ENCODE measurements at regions not wholly inside any gene's neighbourhood (a gene's known extent, or its start where the extent isn't known, plus 50 kb on each side); places are given as distances from the start of the nearest gene placed in this dataset.

DNA sequence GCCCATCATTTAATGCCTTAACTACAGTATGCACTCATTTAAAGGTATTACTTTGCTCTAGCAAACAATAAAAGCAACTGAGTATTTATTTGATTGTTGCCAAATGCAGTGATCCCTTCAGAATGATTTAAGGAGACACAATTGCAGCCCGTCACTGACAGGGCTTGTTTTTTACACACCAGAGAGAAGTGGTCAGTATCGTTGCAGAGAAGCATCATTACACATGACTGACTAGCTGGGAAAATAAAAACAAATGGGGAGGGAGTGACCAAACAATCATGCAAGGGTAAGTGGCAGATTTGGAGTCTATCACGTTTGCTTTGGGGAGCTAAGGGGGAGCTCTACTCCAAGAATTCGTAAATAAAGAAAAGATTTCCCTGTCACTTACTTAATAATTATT lies 1685.3 kb upstream of the TENM3 start:
- H4K20me1 ChIP-seq (ENCODE audit: control insufficient read depth, insufficient read depth) = no peaks in the 10 kb centered on the region
- no peak overlapping the region for H3K4me3 ChIP-seq
- no TSS peak for BruUV-seq (replicated peaks)
- no peaks in the 10 kb centered on the region for H3K79me2 ChIP-seq (ENCODE audit: control insufficient read depth, insufficient read depth, low read length)
- H2AFZ ChIP-seq (ENCODE audit: control insufficient read depth, low read depth, low read length) = no peak overlapping the region
- FAIRE-seq = no peak
- CTCF ChIA-PET = interaction anchor here (1.0 to 2.4 kb wide), 3 partner anchors 24 to 691 kb away, joined by 3 to 9 read pairs (median 4); no protein-coding TSS in a partner anchor
- no peak overlapping the region for H3K9ac ChIP-seq (ENCODE audit: control insufficient read depth, insufficient read depth, low read length)
- H3K9me3 ChIP-seq (replicated peaks; ENCODE audit: control insufficient read depth, insufficient read depth, low read length) = no peaks in the 10 kb centered on the region
- ATAC-seq = no peak
- TF ChIP-seq FOXM1 (IDR thresholded peaks at IDR 0.05; ENCODE audit: low read depth, low read length) (no peak), BCL11A (IDR thresholded peaks at IDR 0.05; ENCODE audit: low read depth, low read length) (no peak), SRF (IDR thresholded peaks at IDR 0.05; ENCODE audit: low read depth in 2 of 2, low read length in 2 of 2) (no peak), WRNIP1 (IDR thresholded peaks at IDR 0.05; ENCODE audit: borderline replicate concordance, low read depth, low read length) (no peak)
- H3K27me3 ChIP-seq (replicated peaks in 1 of 2; ENCODE audit: control insufficient read depth in 2 of 2, insufficient read depth in 2 of 2, low read length in 1 of 2) = no peaks in the 10 kb centered on the region
- RAD21 ChIA-PET (ENCODE audit: unreplicated experiment) = interaction anchor here (1.4 kb wide), 1 partner anchor 107 kb away, joined by 3 read pairs; no protein-coding TSS in a partner anchor
- H3K27ac ChIP-seq (ENCODE audit: control insufficient read depth, insufficient read depth) = no peak overlapping the region
- in situ Hi-C loops (cut with MboI) = no loop called here
- intact Hi-C loops (cut with micrococcal nuclease; ENCODE audit: unreplicated experiment) = loop anchor here (5.0 kb wide), 1 partner anchor 111 kb away; no protein-coding TSS in a partner anchor
- H3K36me3 ChIP-seq (ENCODE audit: control insufficient read depth in 2 of 2, insufficient read depth in 2 of 2, low read length in 1 of 2) = no peaks in the 10 kb centered on the region
- no peak for DNase-seq (ENCODE audit: low read depth, low spot score)
- no peaks in the 10 kb centered on the region for H3K4me1 ChIP-seq (ENCODE audit: control insufficient read depth, insufficient read depth, low read length)
- 17% methylated on average over 4 of the region's 4 CpGs for WGBS (ENCODE audit: insufficient coverage, insufficient replicate concordance, low lambda C conversion rate, missing lambda C conversion rate)
- H3K4me2 ChIP-seq (ENCODE audit: control insufficient read depth, insufficient read depth) = no peak overlapping the region
- POLR2A ChIA-PET = no interaction called here
- SMC1A ChIA-PET (ENCODE audit: uncharacterized antibody, unreplicated experiment) = no interaction called here

DNA sequence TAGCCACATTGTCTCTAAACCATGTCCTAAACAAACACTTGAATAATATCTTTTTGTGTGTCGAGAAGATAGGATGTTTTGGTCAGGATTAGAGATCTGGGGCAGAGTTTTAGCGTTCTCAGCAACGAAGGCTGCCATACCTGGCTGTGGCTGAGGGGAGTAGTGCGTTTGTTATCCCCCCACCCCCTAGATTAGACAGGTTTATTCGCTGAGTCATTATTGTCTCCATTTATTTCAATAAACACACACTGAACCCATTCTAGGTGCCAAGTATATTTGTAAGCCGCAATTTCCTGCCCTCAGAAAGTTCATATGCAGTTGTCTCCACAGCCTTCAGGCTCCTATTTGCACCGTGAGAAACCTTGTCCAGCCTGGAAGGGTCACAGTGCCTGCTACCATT lies 1684.8 kb upstream of the TENM3 start:
- Histone ChIP-seq H3K4me2 (ENCODE audit: control insufficient read depth, insufficient read depth) (no peak overlapping the region), H3K9me3 (replicated peaks; ENCODE audit: control insufficient read depth, insufficient read depth, low read length) (no peaks in the 10 kb centered on the region), H3K9ac (ENCODE audit: control insufficient read depth, insufficient read depth, low read length) (no peak overlapping the region), H3K27me3 (replicated peaks in 1 of 2; ENCODE audit: control insufficient read depth in 2 of 2, insufficient read depth in 2 of 2, low read length in 1 of 2) (no peaks in the 10 kb centered on the region), H3K27ac (ENCODE audit: control insufficient read depth, insufficient read depth) (no peak overlapping the region), H3K36me3 (ENCODE audit: control insufficient read depth in 2 of 2, insufficient read depth in 2 of 2, low read length in 1 of 2) (no peaks in the 10 kb centered on the region), H4K20me1 (ENCODE audit: control insufficient read depth, insufficient read depth) (no peaks in the 10 kb centered on the region), H3K4me1 (ENCODE audit: control insufficient read depth, insufficient read depth, low read length) (no peaks in the 10 kb centered on the region), H2AFZ (ENCODE audit: control insufficient read depth, low read depth, low read length) (no peak overlapping the region), H3K4me3 (no peak overlapping the region), H3K79me2 (ENCODE audit: control insufficient read depth, insufficient read depth, low read length) (no peaks in the 10 kb centered on the region)
- CTCF ChIA-PET = interaction anchor here (2.4 kb wide), 1 partner anchor 109 kb away, joined by 9 read pairs; no protein-coding TSS in a partner anchor
- in situ Hi-C loops (cut with MboI) (no loop called here), intact Hi-C loops (cut with micrococcal nuclease; ENCODE audit: unreplicated experiment) (loop anchor here (5.0 kb wide), 1 partner anchor 111 kb away; no protein-coding TSS in a partner anchor)
- DNase-seq (ENCODE audit: low read depth, low spot score) (no peak), ATAC-seq (no peak), FAIRE-seq (no peak)
- no TSS peak for BruUV-seq (replicated peaks)
- SMC1A ChIA-PET (ENCODE audit: uncharacterized antibody, unreplicated experiment) = no interaction called here
- RAD21 ChIA-PET (ENCODE audit: unreplicated experiment) = interaction anchor here (1.4 kb wide), 1 partner anchor 107 kb away, joined by 3 read pairs; no protein-coding TSS in a partner anchor
- POLR2A ChIA-PET = no interaction called here
- WGBS (ENCODE audit: insufficient coverage, insufficient replicate concordance, low lambda C conversion rate, missing lambda C conversion rate) = under 1% methylated on average over 7 of the region's 7 CpGs
- TF ChIP-seq POLR2AphosphoS2 (IDR thresholded peaks at IDR 0.05; ENCODE audit: low read depth, low read length) = no peak
- TF ChIP-seq, protein P1, sequence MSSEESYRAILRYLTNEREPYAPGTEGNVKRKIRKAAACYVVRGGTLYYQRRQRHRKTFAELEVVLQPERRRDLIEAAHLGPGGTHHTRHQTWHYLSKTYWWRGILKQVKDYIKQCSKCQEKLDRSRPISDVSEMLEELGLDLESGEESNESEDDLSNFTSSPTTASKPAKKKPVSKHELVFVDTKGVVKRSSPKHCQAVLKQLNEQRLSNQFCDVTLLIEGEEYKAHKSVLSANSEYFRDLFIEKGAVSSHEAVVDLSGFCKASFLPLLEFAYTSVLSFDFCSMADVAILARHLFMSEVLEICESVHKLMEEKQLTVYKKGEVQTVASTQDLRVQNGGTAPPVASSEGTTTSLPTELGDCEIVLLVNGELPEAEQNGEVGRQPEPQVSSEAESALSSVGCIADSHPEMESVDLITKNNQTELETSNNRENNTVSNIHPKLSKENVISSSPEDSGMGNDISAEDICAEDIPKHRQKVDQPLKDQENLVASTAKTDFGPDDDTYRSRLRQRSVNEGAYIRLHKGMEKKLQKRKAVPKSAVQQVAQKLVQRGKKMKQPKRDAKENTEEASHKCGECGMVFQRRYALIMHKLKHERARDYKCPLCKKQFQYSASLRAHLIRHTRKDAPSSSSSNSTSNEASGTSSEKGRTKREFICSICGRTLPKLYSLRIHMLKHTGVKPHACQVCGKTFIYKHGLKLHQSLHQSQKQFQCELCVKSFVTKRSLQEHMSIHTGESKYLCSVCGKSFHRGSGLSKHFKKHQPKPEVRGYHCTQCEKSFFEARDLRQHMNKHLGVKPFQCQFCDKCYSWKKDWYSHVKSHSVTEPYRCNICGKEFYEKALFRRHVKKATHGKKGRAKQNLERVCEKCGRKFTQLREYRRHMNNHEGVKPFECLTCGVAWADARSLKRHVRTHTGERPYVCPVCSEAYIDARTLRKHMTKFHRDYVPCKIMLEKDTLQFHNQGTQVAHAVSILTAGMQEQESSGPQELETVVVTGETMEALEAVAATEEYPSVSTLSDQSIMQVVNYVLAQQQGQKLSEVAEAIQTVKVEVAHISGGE (CRISPR knock-in tag; IDR thresholded peaks at IDR 0.05) = no peak
- TF ChIP-seq JUND (IDR thresholded peaks at IDR 0.05; ENCODE audit: low read depth, low read length) = no peak
- no peak for TF ChIP-seq WRNIP1 (IDR thresholded peaks at IDR 0.05; ENCODE audit: borderline replicate concordance, low read depth, low read length)
- TF ChIP-seq HDAC2 (IDR thresholded peaks at IDR 0.05) = no peak
- TF ChIP-seq CBX5 (IDR thresholded peaks at IDR 0.05; ENCODE audit: low read depth) = no peak
- no peak for TF ChIP-seq HSF1 (IDR thresholded peaks at IDR 0.05; ENCODE audit: low read depth, low read length)
- TF ChIP-seq PAX8 (IDR thresholded peaks at IDR 0.05) = no peak
- TF ChIP-seq CHD1 (IDR thresholded peaks at IDR 0.05; ENCODE audit: low read depth, low read length) = no peak

Data from GM12878 (cell line).